Upper lobe of left lung (tissue), 4 donors: ENCODE measurements at regions not wholly inside any gene's neighbourhood (a gene's known extent, or its start where the extent isn't known, plus 50 kb on each side); places are given as distances from the start of the nearest gene placed in this dataset.

ENCODE experiments used
- CTCF ChIP-seq, 6 experiments: fragments of 450-650 bp in 4 of 6; fragments of 200-600 bp in 2 of 6; sonication (generic) in 2 of 6; IDR thresholded peaks; one replicate each; pipeline ENCODE4 v1.5.1; 2016 to 2019; ENCODE audit warnings: antibody characterized with exemption in 6 of 6
- EP300 ChIP-seq, 4 donors: sonication (generic); formaldehyde crosslinking; IDR thresholded peaks; one replicate each; pipeline ENCODE4 v1.5.1; 2017; ENCODE audit warnings: antibody characterized with exemption in 4 of 4, control low read depth in 2 of 4
- POLR2A ChIP-seq, 4 donors: fragments of 450-650 bp; IDR thresholded peaks; one replicate each; pipeline ENCODE4 v1.5.1; 2016 to 2017; ENCODE audit warnings: antibody characterized with exemption in 4 of 4, mild to moderate bottlenecking in 2 of 4

- TF ChIP-seq CTCF (IDR thresholded peaks at IDR 0.05) (no peak), POLR2A (IDR thresholded peaks at IDR 0.05) (no peak), EP300 (IDR thresholded peaks at IDR 0.05) (no peak)
These were observed 83.0 kb upstream of the NAALADL2 start for GRCh38 chr3:174776123-174776522.
